ENCODE measurements at regions not wholly inside any gene's neighbourhood (a gene's known extent, or its start where the extent isn't known, plus 50 kb on each side); places are given as distances from the start of the nearest gene placed in this dataset.

GRCh38 chr4:151987606-151988005, 226.8 kb upstream of the GATB start:
- no peaks in the 10 kb centered on the region for H3K4me1 ChIP-seq (ENCODE audit: control insufficient read depth in 2 of 2, insufficient read depth in 2 of 2, low read length in 2 of 2)
- no peaks in the 10 kb centered on the region for H3K9me3 Mint-ChIP-seq (ENCODE audit: insufficient read depth)

GRCh38 chr4:151983854-151984253, 223.0 kb upstream of the GATB start:
- Mint-ChIP-seq H3K27me3 (no peaks in the 10 kb centered on the region), H3K27ac (no peak overlapping the region), H3K4me3 (no peak overlapping the region), H3K9me3 (ENCODE audit: insufficient read depth) (no peaks in the 10 kb centered on the region), H3K4me1 (no peaks in the 10 kb centered on the region)
- Histone ChIP-seq H3K4me1 (ENCODE audit: control insufficient read depth in 2 of 2, insufficient read depth in 2 of 2, low read length in 2 of 2) (no peaks in the 10 kb centered on the region), H3K4me2 (replicated peaks; ENCODE audit: low read depth, low read length, poor library complexity, severe bottlenecking) (no peak overlapping the region), H3K27me3 (replicated peaks in 1 of 4; ENCODE audit: control extremely low read depth in 1 of 4, control insufficient read depth in 3 of 4, insufficient read depth in 4 of 4, low read length in 3 of 4) (no peaks in the 10 kb centered on the region), H3K9ac (ENCODE audit: low read length) (no peak overlapping the region), H3K36me3 (replicated peaks in 1 of 2; ENCODE audit: control extremely low read depth in 1 of 2, control insufficient read depth in 1 of 2, extremely low read depth in 1 of 2, insufficient read depth in 2 of 2, low read length in 1 of 2) (no peaks in the 10 kb centered on the region), H2AFZ (ENCODE audit: insufficient read depth, low read depth, low read length, poor library complexity, severe bottlenecking) (no peak overlapping the region), H3K9me3 (ENCODE audit: control extremely low read depth in 1 of 3, control insufficient read depth in 2 of 3, insufficient read depth in 1 of 3, low read length in 2 of 3) (peaks cover 0 to 3% (median 0%) of the 10 kb centered on the region in 3 donors), H3K79me2 (ENCODE audit: control insufficient read depth, insufficient read depth, low read length) (no peaks in the 10 kb centered on the region), H3K4me3 (ENCODE audit: control extremely low read depth in 1 of 5, extremely low read depth in 1 of 5, insufficient read depth in 1 of 5, low read depth in 2 of 5, low read length in 4 of 5) (no peak overlapping the region), H4K20me1 (ENCODE audit: control insufficient read depth, insufficient read depth, low read length, poor library complexity, severe bottlenecking) (no peaks in the 10 kb centered on the region), H3K27ac (ENCODE audit: low read length in 2 of 2) (no peak overlapping the region)
- no peak for TF ChIP-seq CTCF (IDR thresholded peaks at IDR 0.05)
- no peak for TF ChIP-seq EZH2 (IDR thresholded peaks at IDR 0.05; ENCODE audit: borderline replicate concordance, insufficient read depth, low read depth, low read length, poor library complexity, severe bottlenecking)
- intact Hi-C loops (cut with micrococcal nuclease): no loop called here
- DNase-seq (no peak), ATAC-seq (ENCODE audit: low read depth) (no peak)
- WGBS (ENCODE audit: insufficient coverage): 94% methylated on average over 3 of the region's 3 CpGs
- ChIA-PET CTCF (no interaction called here), POLR2A (no interaction called here)

More at GRCh38 chr4:151987606-151988005, 226.8 kb upstream of the GATB start:
- Mint-ChIP-seq H3K4me1 (no peaks in the 10 kb centered on the region), H3K27me3 (no peaks in the 10 kb centered on the region), H3K27ac (no peak overlapping the region), H3K4me3 (no peak overlapping the region)
- no peak for ATAC-seq (ENCODE audit: low read depth)
- intact Hi-C loops (cut with micrococcal nuclease): no loop called here
- Histone ChIP-seq H3K27ac (ENCODE audit: low read length in 2 of 2) (no peak overlapping the region), H3K4me2 (replicated peaks; ENCODE audit: low read depth, low read length, poor library complexity, severe bottlenecking) (no peak overlapping the region), H3K36me3 (replicated peaks in 1 of 2; ENCODE audit: control extremely low read depth in 1 of 2, control insufficient read depth in 1 of 2, extremely low read depth in 1 of 2, insufficient read depth in 2 of 2, low read length in 1 of 2) (no peaks in the 10 kb centered on the region), H2AFZ (ENCODE audit: insufficient read depth, low read depth, low read length, poor library complexity, severe bottlenecking) (no peak overlapping the region), H3K27me3 (replicated peaks in 1 of 4; ENCODE audit: control extremely low read depth in 1 of 4, control insufficient read depth in 3 of 4, insufficient read depth in 4 of 4, low read length in 3 of 4) (no peaks in the 10 kb centered on the region), H3K9me3 (ENCODE audit: control extremely low read depth in 1 of 3, control insufficient read depth in 2 of 3, insufficient read depth in 1 of 3, low read length in 2 of 3) (no peaks in the 10 kb centered on the region), H3K4me3 (ENCODE audit: control extremely low read depth in 1 of 5, extremely low read depth in 1 of 5, insufficient read depth in 1 of 5, low read depth in 2 of 5, low read length in 4 of 5) (no peak overlapping the region), H4K20me1 (ENCODE audit: control insufficient read depth, insufficient read depth, low read length, poor library complexity, severe bottlenecking) (no peaks in the 10 kb centered on the region), H3K79me2 (ENCODE audit: control insufficient read depth, insufficient read depth, low read length) (no peaks in the 10 kb centered on the region), H3K9ac (ENCODE audit: low read length) (no peak overlapping the region)
- WGBS (ENCODE audit: insufficient coverage): 98% methylated on average over 4 of the region's 4 CpGs
- TF ChIP-seq CTCF (IDR thresholded peaks at IDR 0.05): no peak
- TF ChIP-seq EZH2 (IDR thresholded peaks at IDR 0.05; ENCODE audit: borderline replicate concordance, insufficient read depth, low read depth, low read length, poor library complexity, severe bottlenecking): no peak
- ChIA-PET CTCF (no interaction called here), POLR2A (no interaction called here)
- no peak for DNase-seq

Data from B cell (primary cell).